Smooth muscle cell (in vitro differentiated cells): ENCODE measurements at regions not wholly inside any gene's neighbourhood (a gene's known extent, or its start where the extent isn't known, plus 50 kb on each side); places are given as distances from the start of the nearest gene placed in this dataset.

Source experiments
- DNase-seq: peaks from one replicate; lab custom pipeline; 2025; ENCODE audit not compliant: unreplicated experiment; lab: John Stamatoyannopoulos, UW
- H2AFZ ChIP-seq: fragments of 200-600 bp; sonication (generic); 2 replicates; pipeline ENCODE4 v1.6.0; 2016; ENCODE audit warnings: antibody characterized with exemption, low read depth, mild to moderate bottlenecking
- H3F3A ChIP-seq: fragments of 200-600 bp; sonication (generic); 2 replicates; pipeline ENCODE4 v1.6.0; 2017; ENCODE audit warnings: antibody characterized with exemption, low read depth
- H3K27ac ChIP-seq: fragments of 200-600 bp; sonication (generic); 2 replicates; pipeline ENCODE4 v1.5.1; 2016; ENCODE audit warnings: low read depth, mild to moderate bottlenecking
- H3K27me3 ChIP-seq: fragments of 200-600 bp; sonication (generic); 2 replicates; pipeline ENCODE4 v1.6.1; 2016; ENCODE audit warnings: low read depth, mild to moderate bottlenecking
- H3K36me3 ChIP-seq: fragments of 200-600 bp; sonication (generic); 2 replicates; pipeline ENCODE4 v1.5.1; 2016; ENCODE audit warnings: low read depth
- H3K4me1 ChIP-seq: fragments of 200-600 bp; sonication (generic); 2 replicates; pipeline ENCODE4 v1.5.1; 2016; ENCODE audit warnings: low read depth
- H3K4me2 ChIP-seq: fragments of 200-600 bp; sonication (generic); 2 replicates; pipeline ENCODE4 v1.6.0; 2016; ENCODE audit warnings: mild to moderate bottlenecking
- H3K4me3 ChIP-seq: fragments of 200-600 bp; sonication (generic); 2 replicates; pipeline ENCODE4 v1.5.1; 2016; ENCODE audit warnings: mild to moderate bottlenecking
- H3K79me2 ChIP-seq: fragments of 200-600 bp; sonication (generic); 2 replicates; pipeline ENCODE4 v1.6.0; 2016; ENCODE audit warnings: low read depth, mild to moderate bottlenecking
- H3K9ac ChIP-seq: fragments of 200-600 bp; sonication (generic); 2 replicates; pipeline ENCODE4 v1.6.0; 2016; ENCODE audit warnings: low read depth
- H3K9me3 ChIP-seq: fragments of 200-600 bp; sonication (generic); replicated peaks from 2 replicates; pipeline ENCODE4 v1.5.1; 2016; ENCODE audit warnings: low read depth
- H4K20me1 ChIP-seq: fragments of 200-600 bp; sonication (generic); 2 replicates; pipeline ENCODE4 v1.6.0; 2016; ENCODE audit warnings: low read depth
- CTCF ChIP-seq: fragments of 200-600 bp; sonication (generic); IDR thresholded peaks from 2 replicates; pipeline ENCODE4 v1.5.1; 2017; ENCODE audit warnings: borderline replicate concordance, mild to moderate bottlenecking, antibody characterized with exemption; ENCODE audit not compliant: insufficient read depth, poor library complexity, severe bottlenecking
- WGBS: methylation state at CpG from one replicate; pipeline ENCODE4 v1.1.7; 2016; ENCODE audit warnings: low lambda C conversion rate; 5-methylcytosine and 5-hydroxymethylcytosine counted together

GRCh38 chr12:102755266-102755665, 161.8 kb downstream of the PAH start:
- Histone ChIP-seq H3F3A (no peaks in the 10 kb centered on the region), H3K4me1 (no peaks in the 10 kb centered on the region), H2AFZ (no peak overlapping the region), H3K9ac (no peak overlapping the region), H3K36me3 (no peaks in the 10 kb centered on the region), H3K4me3 (no peak overlapping the region), H3K9me3 (no peaks in the 10 kb centered on the region), H3K27me3 (no peaks in the 10 kb centered on the region), H4K20me1 (no peaks in the 10 kb centered on the region), H3K27ac (no peak overlapping the region), H3K4me2 (no peak overlapping the region), H3K79me2 (no peaks in the 10 kb centered on the region)
- WGBS = 88% methylated on average over 3 of the region's 3 CpGs
- no peak for TF ChIP-seq CTCF
- no peak for DNase-seq

DNA sequence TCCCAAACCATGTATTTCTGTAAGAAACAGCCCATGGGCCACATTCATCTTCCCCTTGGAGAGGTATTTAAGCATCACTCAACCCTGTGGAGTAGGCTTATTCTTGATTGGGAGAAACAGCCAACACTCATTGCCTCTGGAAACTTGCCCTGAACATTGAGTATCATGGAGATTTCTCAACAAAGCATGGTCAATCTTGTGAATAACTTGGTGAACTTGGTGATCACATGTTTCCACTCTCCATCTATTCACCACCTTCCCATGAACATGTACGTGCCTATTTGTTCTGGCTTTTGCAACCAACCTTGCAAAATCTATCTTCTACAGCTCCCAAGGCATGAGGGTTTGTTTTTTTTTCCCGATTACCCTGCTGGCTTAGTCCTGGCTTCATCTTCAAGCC, 163.2 kb downstream of the PAH start:
- Histone ChIP-seq H2AFZ (no peak overlapping the region), H3K4me1 (no peaks in the 10 kb centered on the region), H3K4me2 (no peak overlapping the region), H3K27me3 (no peaks in the 10 kb centered on the region), H3K79me2 (no peaks in the 10 kb centered on the region), H3K9me3 (no peaks in the 10 kb centered on the region), H3K9ac (no peak overlapping the region), H3K27ac (no peak overlapping the region), H3K4me3 (no peak overlapping the region), H3K36me3 (no peaks in the 10 kb centered on the region), H4K20me1 (no peaks in the 10 kb centered on the region), H3F3A (no peaks in the 10 kb centered on the region)
- 98% methylated on average over 2 of the region's 2 CpGs for WGBS
- DNase-seq = no peak
- no peak for TF ChIP-seq CTCF

DNA sequence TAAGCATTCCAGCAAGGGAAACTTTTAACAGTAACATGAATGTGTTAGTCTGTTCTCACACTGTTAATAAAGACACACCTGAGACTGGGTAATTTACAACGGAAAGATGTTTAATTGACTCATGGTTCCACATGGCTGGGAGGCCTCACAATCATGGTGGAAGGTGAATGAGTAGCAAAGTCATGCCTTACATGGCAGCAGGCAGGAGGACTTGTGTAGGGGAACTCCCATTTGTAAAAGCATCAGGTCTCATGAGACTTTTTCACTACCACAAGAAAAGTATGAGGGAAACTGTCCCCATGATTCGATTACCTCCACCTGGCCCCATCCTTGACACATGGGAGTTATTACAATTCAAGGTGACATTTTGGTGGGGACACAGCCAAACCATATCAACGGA, 168.3 kb downstream of the PAH start:
- Histone ChIP-seq H3K79me2 (no peaks in the 10 kb centered on the region), H3K9ac (no peak overlapping the region), H3K36me3 (no peaks in the 10 kb centered on the region), H3K4me2 (no peak overlapping the region), H3K4me1 (no peaks in the 10 kb centered on the region), H3K27me3 (no peaks in the 10 kb centered on the region), H3F3A (peaks cover 5% of the 10 kb centered on the region), H4K20me1 (no peaks in the 10 kb centered on the region), H3K27ac (no peak overlapping the region), H2AFZ (no peak overlapping the region), H3K9me3 (no peaks in the 10 kb centered on the region), H3K4me3 (no peak overlapping the region)
- 93% methylated on average over 3 of the region's 3 CpGs for WGBS
- no peak for DNase-seq
- TF ChIP-seq CTCF = no peak

GRCh38 chr12:102746963-102747362, 170.1 kb downstream of the PAH start:
- no peak overlapping the region for H2AFZ ChIP-seq

More at GRCh38 chr12:102746963-102747362, 170.1 kb downstream of the PAH start:
- Histone ChIP-seq H3K9ac (no peak overlapping the region), H3K4me3 (no peak overlapping the region), H4K20me1 (no peaks in the 10 kb centered on the region), H3K79me2 (no peaks in the 10 kb centered on the region), H3K4me2 (peak overlapping the region; percentile 10), H3K4me1 (no peaks in the 10 kb centered on the region), H3K36me3 (no peaks in the 10 kb centered on the region), H3K27ac (peak overlapping the region; percentile 58), H3F3A (peaks cover 5% of the 10 kb centered on the region), H3K9me3 (no peaks in the 10 kb centered on the region), H3K27me3 (no peaks in the 10 kb centered on the region)
- no peak for DNase-seq
- TF ChIP-seq CTCF = no peak
- 58% methylated on average over 4 of the region's 4 CpGs for WGBS
